Keratinocyte (primary cell): ENCODE measurements at regions not wholly inside any gene's neighbourhood (a gene's known extent, or its start where the extent isn't known, plus 50 kb on each side); places are given as distances from the start of the nearest gene placed in this dataset.
"Not testable (repeated sequence)": the region's sequence is repeated elsewhere in the genome, so short reads cannot be mapped to it uniquely, and the experiment has no call there.

ENCODE experiments used
- DNase-seq: peaks from one replicate; pipeline ENCODE4 v3.0.0-alpha.2; 2011; ENCODE audit warnings: low read depth, missing footprints, low spot score
- FAIRE-seq: peaks from 2 replicates; lab custom pipeline; 2011; peaks lifted over from hg19 to GRCh38; lab: Jason Lieb, UNC
- H2AFZ ChIP-seq: 2 replicates; pipeline ENCODE4 v1.6.0; 2012; ENCODE audit warnings: low read length, control low read depth, inconsistent platforms; ENCODE audit not compliant: control insufficient read depth
- H3K27ac ChIP-seq: 2 replicates; pipeline ENCODE4 v1.5.1; 2011; ENCODE audit warnings: low read length; ENCODE audit not compliant: control insufficient read depth, insufficient read depth
- H3K27me3 ChIP-seq: 3 replicates; pipeline ENCODE4 v1.6.0; 2011; ENCODE audit warnings: low read length; ENCODE audit not compliant: control insufficient read depth, insufficient read depth; ENCODE audit errors: extremely low read depth
- H3K36me3 ChIP-seq, 2 experiments: 2 replicates in 1 of 2; 3 replicates in 1 of 2; pipeline ENCODE4 v1.5.1; 2011; ENCODE audit warnings: low read length in 2 of 2, mild to moderate bottlenecking in 1 of 2; ENCODE audit not compliant: control insufficient read depth in 2 of 2, insufficient read depth in 2 of 2; ENCODE audit errors: extremely low read depth in 1 of 2
- H3K4me1 ChIP-seq: 3 replicates; pipeline ENCODE4 v1.5.1; 2011; ENCODE audit warnings: low read length; ENCODE audit not compliant: control insufficient read depth, insufficient read depth; ENCODE audit errors: extremely low read depth
- H3K4me2 ChIP-seq: 3 replicates; pipeline ENCODE4 v1.6.0; 2011; ENCODE audit warnings: low read depth, low read length; ENCODE audit not compliant: control insufficient read depth, insufficient read depth; ENCODE audit errors: extremely low read depth
- H3K4me3 ChIP-seq, 3 experiments: fragments of 200-600 bp in 1 of 3; sonication (generic) in 1 of 3; 2 replicates in 2 of 3; 3 replicates in 1 of 3; pipeline ENCODE4 v1.5.1; 2011 to 2016; ENCODE audit warnings: low read length in 3 of 3, mild to moderate bottlenecking in 3 of 3, control low read depth in 2 of 3, inconsistent platforms in 1 of 3, low read depth in 1 of 3, mixed read lengths in 1 of 3, mixed run types in 1 of 3, moderate library complexity in 1 of 3; ENCODE audit not compliant: control insufficient read depth in 2 of 3, insufficient read depth in 2 of 3; ENCODE audit errors: extremely low read depth in 1 of 3
- H3K79me2 ChIP-seq: 2 replicates; pipeline ENCODE4 v1.6.0; 2012; ENCODE audit warnings: low read length; ENCODE audit not compliant: control insufficient read depth, insufficient read depth
- H3K9ac ChIP-seq: 3 replicates; pipeline ENCODE4 v1.6.0; 2011; ENCODE audit warnings: low read length; ENCODE audit not compliant: control insufficient read depth, insufficient read depth; ENCODE audit errors: extremely low read depth
- H3K9me1 ChIP-seq: 3 replicates; pipeline ENCODE4 v1.6.0; 2011; ENCODE audit warnings: low read length; ENCODE audit not compliant: control insufficient read depth, insufficient read depth; ENCODE audit errors: extremely low read depth
- H3K9me3 ChIP-seq: 2 replicates; pipeline ENCODE4 v1.5.1; 2012; ENCODE audit warnings: low read depth, low read length; ENCODE audit not compliant: control insufficient read depth
- H4K20me1 ChIP-seq: 3 replicates; pipeline ENCODE4 v1.6.0; 2011; ENCODE audit warnings: low read length; ENCODE audit not compliant: control insufficient read depth, insufficient read depth; ENCODE audit errors: extremely low read depth
- EZH2 ChIP-seq: IDR thresholded peaks from one replicate; pipeline ENCODE4 v1.6.1; 2012; ENCODE audit warnings: inconsistent platforms, mild to moderate bottlenecking, low read length, moderate library complexity
- dilution Hi-C: fragments of 300-500 bp; cut with MboI; formaldehyde crosslinking; loops from one replicate; pipeline ENCODE4 v1.7.0; 2020; ENCODE audit warnings: low sequenced_read_pairs; ENCODE audit not compliant: extremely low pct_ligation_motif_present
- TF ChIP-seq, protein P1 (sequence below), 3 experiments: IDR thresholded peaks in 1 of 3; conservative IDR thresholded peaks in 1 of 3; optimal IDR thresholded peaks in 1 of 3; 2 replicates in 2 of 3; 3 replicates in 1 of 3; pipeline versions ENCODE3 to v1.5.1; 2011; ENCODE audit warnings: low read length in 3 of 3, mild to moderate bottlenecking in 3 of 3, moderate library complexity in 2 of 3, control low read depth in 1 of 3, inconsistent platforms in 1 of 3; ENCODE audit not compliant: insufficient read depth in 2 of 3; ENCODE audit errors: extremely low read depth in 1 of 3

- no peak for DNase-seq
Observed at GRCh38 chr2:109727929-109728447, 66.1 kb upstream of the RGPD5 start.

GRCh38 chr2:109733746-109734145 is 60.4 kb upstream of the RGPD5 start:
- H3K27ac ChIP-seq, H3K9me3 ChIP-seq, H3K4me2 ChIP-seq, H3K79me2 ChIP-seq, DNase-seq, H3K4me1 ChIP-seq, H3K36me3 ChIP-seq, H4K20me1 ChIP-seq, dilution Hi-C loops, H2AFZ ChIP-seq, H3K9ac ChIP-seq, FAIRE-seq, H3K27me3 ChIP-seq, H3K4me3 ChIP-seq, H3K9me1 ChIP-seq: not testable (repeated sequence)

More at GRCh38 chr2:109727929-109728447, 66.1 kb upstream of the RGPD5 start:
- H2AFZ ChIP-seq: no peak overlapping the region
- FAIRE-seq: no peak
- TF ChIP-seq EZH2: no peak
- H3K27ac ChIP-seq: no peak overlapping the region
- H3K79me2 ChIP-seq: no peaks in the 10 kb centered on the region
- no peaks in the 10 kb centered on the region for H3K36me3 ChIP-seq
- no peak overlapping the region for H3K4me2 ChIP-seq
- H3K4me1 ChIP-seq: no peaks in the 10 kb centered on the region
- H3K9me3 ChIP-seq: no peaks in the 10 kb centered on the region
- no peak overlapping the region for H3K9ac ChIP-seq
- H3K27me3 ChIP-seq: no peaks in the 10 kb centered on the region
- dilution Hi-C loops: no loop called here
- H3K9me1 ChIP-seq: no peaks in the 10 kb centered on the region
- no peak overlapping the region for H3K4me3 ChIP-seq
- H4K20me1 ChIP-seq: no peaks in the 10 kb centered on the region

GRCh38 chr2:109736177-109736827 is 57.8 kb upstream of the RGPD5 start:
- TF ChIP-seq EZH2: no peak
- TF ChIP-seq, protein P1, sequence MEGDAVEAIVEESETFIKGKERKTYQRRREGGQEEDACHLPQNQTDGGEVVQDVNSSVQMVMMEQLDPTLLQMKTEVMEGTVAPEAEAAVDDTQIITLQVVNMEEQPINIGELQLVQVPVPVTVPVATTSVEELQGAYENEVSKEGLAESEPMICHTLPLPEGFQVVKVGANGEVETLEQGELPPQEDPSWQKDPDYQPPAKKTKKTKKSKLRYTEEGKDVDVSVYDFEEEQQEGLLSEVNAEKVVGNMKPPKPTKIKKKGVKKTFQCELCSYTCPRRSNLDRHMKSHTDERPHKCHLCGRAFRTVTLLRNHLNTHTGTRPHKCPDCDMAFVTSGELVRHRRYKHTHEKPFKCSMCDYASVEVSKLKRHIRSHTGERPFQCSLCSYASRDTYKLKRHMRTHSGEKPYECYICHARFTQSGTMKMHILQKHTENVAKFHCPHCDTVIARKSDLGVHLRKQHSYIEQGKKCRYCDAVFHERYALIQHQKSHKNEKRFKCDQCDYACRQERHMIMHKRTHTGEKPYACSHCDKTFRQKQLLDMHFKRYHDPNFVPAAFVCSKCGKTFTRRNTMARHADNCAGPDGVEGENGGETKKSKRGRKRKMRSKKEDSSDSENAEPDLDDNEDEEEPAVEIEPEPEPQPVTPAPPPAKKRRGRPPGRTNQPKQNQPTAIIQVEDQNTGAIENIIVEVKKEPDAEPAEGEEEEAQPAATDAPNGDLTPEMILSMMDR (optimal IDR thresholded peaks at IDR 0.05 in 1 of 3, IDR thresholded peaks at IDR 0.05 in 1 of 3, conservative IDR thresholded peaks at IDR 0.05 in 1 of 3; ENCODE audit: extremely low read depth in 1 of 3, insufficient read depth in 2 of 3, low read length in 3 of 3): peak; percentile 59 to 68 (median 67)
- Histone ChIP-seq H3K36me3 (no peaks in the 10 kb centered on the region), H3K9me3 (no peaks in the 10 kb centered on the region), H4K20me1 (no peaks in the 10 kb centered on the region), H3K9me1 (no peaks in the 10 kb centered on the region), H3K4me2 (peak overlapping the region; percentile 66), H3K4me1 (peaks cover 2% of the 10 kb centered on the region), H3K4me3 (no peak overlapping the region), H3K27me3 (no peaks in the 10 kb centered on the region), H3K79me2 (no peaks in the 10 kb centered on the region), H3K27ac (no peak overlapping the region), H3K9ac (no peak overlapping the region), H2AFZ (peak overlapping the region; percentile 78)
- dilution Hi-C loops: no loop called here
- no peak for FAIRE-seq
- DNase-seq: no peak
